Thyroid gland (tissue), 4 donors: ENCODE measurements at regions not wholly inside any gene's neighbourhood (a gene's known extent, or its start where the extent isn't known, plus 50 kb on each side); places are given as distances from the start of the nearest gene placed in this dataset.

Source experiments
- POLR2A ChIP-seq, 2 donors: fragments of 450-650 bp; IDR thresholded peaks; one replicate each; pipeline ENCODE4 v1.6.1; 2017; ENCODE audit warnings: antibody characterized with exemption in 2 of 2, mild to moderate bottlenecking in 2 of 2, moderate library complexity in 1 of 2
- TF ChIP-seq, protein P1 (sequence below), 6 experiments: fragments of 200-600 bp in 3 of 6; fragments of 450-650 bp in 3 of 6; sonication (generic) in 3 of 6; IDR thresholded peaks; one replicate each; pipeline ENCODE4 v1.5.1; 2016 to 2019; ENCODE audit warnings: antibody characterized with exemption in 6 of 6, mild to moderate bottlenecking in 2 of 6, inconsistent platforms in 1 of 6, moderate library complexity in 1 of 6

DNA sequence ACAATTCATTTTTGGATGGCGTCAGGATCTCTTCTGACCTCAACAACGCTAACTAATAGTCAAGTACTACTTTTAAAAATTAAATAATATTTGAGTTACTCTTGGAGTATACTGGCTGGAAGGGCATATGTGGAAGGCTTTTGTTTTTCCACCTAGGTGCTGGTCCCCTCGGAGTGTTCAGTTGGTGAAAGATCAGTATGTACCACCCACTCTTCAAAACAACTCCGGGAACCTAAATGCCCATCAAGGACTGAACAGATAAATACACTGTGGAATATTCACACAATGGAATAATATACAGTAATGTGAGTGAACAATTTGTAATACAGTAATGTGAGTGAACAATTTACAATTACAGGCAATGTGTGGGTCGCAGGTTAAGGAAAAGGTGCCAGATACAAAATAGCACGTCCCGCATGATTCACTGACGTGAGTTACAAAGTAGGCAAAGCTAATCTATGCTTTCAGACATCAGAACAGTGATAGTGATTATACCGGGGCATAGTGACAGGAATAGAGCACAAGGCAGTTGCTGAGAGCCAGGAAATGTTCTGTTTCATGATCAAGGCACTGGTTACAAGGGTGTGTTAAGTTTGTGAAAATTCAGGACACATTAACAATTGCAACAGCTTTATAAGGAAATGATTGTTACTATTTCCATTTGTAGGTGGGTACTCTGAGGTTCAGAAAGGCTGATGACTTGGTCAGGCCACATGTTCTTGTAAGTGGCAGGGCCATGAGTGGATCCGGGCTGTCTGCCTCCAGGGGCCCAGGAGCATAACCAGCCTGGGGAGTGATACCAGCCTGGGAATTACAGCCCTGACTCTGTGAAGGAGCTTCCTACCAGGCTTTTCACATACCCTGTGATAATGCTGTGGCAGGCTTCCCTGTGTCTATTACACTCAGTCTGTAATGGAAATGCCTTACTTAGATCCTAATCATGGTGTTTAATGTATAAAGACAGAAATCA is 59.3 kb upstream of the ABCD3 start:
- TF ChIP-seq, protein P1, sequence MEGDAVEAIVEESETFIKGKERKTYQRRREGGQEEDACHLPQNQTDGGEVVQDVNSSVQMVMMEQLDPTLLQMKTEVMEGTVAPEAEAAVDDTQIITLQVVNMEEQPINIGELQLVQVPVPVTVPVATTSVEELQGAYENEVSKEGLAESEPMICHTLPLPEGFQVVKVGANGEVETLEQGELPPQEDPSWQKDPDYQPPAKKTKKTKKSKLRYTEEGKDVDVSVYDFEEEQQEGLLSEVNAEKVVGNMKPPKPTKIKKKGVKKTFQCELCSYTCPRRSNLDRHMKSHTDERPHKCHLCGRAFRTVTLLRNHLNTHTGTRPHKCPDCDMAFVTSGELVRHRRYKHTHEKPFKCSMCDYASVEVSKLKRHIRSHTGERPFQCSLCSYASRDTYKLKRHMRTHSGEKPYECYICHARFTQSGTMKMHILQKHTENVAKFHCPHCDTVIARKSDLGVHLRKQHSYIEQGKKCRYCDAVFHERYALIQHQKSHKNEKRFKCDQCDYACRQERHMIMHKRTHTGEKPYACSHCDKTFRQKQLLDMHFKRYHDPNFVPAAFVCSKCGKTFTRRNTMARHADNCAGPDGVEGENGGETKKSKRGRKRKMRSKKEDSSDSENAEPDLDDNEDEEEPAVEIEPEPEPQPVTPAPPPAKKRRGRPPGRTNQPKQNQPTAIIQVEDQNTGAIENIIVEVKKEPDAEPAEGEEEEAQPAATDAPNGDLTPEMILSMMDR (IDR thresholded peaks at IDR 0.05) = no peak
- TF ChIP-seq POLR2A (IDR thresholded peaks at IDR 0.05) = no peak
